ENCODE measurements at regions not wholly inside any gene's neighbourhood (a gene's known extent, or its start where the extent isn't known, plus 50 kb on each side); places are given as distances from the start of the nearest gene placed in this dataset.
"Not testable (repeated sequence)": the region's sequence is repeated elsewhere in the genome, so short reads cannot be mapped to it uniquely, and the experiment has no call there.

DNA sequence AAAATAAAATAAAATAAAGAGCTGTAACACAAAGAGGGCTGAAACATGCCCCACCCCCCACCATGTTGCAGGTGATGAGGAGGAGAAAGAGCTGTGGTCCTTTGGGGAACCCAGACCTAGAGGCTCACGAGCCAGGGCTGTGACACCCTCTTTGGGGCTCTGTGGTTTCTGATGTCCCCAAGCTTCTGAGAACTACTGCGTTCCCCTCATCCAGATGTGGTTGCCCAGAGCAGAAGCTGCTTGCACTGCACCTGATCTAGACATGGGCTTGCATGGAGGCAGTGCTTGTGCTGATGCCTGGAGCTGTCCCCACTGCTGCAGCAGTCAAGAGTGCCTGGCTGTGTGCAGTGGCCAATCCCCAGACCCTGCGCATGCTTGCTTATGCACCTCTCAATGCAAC lies 687.9 kb upstream of the ACVR2A start:
- Mint-ChIP-seq H3K4me3 (ENCODE audit: low read depth) (no peak overlapping the region), H3K4me1 (ENCODE audit: low read depth) (no peaks in the 10 kb centered on the region), H3K27ac (no peak overlapping the region), H3K36me3 (ENCODE audit: insufficient read depth) (no peaks in the 10 kb centered on the region), H3K27me3 (peaks cover 4% of the 10 kb centered on the region), H3K9me3 (ENCODE audit: low read depth) (peaks cover 3% of the 10 kb centered on the region)
- DNase-seq (ENCODE audit: low spot score, unreplicated experiment): no peak
- TF ChIP-seq, protein P1, sequence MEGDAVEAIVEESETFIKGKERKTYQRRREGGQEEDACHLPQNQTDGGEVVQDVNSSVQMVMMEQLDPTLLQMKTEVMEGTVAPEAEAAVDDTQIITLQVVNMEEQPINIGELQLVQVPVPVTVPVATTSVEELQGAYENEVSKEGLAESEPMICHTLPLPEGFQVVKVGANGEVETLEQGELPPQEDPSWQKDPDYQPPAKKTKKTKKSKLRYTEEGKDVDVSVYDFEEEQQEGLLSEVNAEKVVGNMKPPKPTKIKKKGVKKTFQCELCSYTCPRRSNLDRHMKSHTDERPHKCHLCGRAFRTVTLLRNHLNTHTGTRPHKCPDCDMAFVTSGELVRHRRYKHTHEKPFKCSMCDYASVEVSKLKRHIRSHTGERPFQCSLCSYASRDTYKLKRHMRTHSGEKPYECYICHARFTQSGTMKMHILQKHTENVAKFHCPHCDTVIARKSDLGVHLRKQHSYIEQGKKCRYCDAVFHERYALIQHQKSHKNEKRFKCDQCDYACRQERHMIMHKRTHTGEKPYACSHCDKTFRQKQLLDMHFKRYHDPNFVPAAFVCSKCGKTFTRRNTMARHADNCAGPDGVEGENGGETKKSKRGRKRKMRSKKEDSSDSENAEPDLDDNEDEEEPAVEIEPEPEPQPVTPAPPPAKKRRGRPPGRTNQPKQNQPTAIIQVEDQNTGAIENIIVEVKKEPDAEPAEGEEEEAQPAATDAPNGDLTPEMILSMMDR (IDR thresholded peaks at IDR 0.05; ENCODE audit: unreplicated experiment): no peak

DNA sequence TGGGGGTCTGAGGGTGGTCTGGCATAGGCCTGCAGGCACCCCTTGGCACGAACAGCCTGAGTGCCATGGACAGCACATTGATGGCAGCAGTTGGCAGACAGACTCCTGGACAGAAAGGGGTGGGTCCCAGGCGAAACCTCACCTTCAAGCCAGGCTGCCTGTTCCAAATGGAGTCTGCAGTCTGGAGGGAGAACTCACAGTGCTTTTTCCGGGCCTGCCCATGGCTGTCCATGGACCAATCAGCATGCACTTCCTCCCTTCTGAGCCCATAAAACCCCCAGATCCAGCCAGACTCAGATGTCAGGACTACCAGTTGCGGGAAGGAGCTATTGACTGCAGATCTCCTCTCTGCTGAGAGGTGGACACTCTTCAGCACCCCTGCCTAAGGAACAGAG lies 694.6 kb upstream of the ACVR2A start:
- no peak overlapping the region for H3K27ac Mint-ChIP-seq
- no peaks in the 10 kb centered on the region for H3K9me3 Mint-ChIP-seq (ENCODE audit: low read depth)
- no peaks in the 10 kb centered on the region for H3K27me3 Mint-ChIP-seq
- DNase-seq (ENCODE audit: low spot score, unreplicated experiment): no peak
- TF ChIP-seq, protein P1 (IDR thresholded peaks at IDR 0.05; ENCODE audit: unreplicated experiment): no peak
- no peaks in the 10 kb centered on the region for H3K4me1 Mint-ChIP-seq (ENCODE audit: low read depth)
- H3K36me3 Mint-ChIP-seq (ENCODE audit: insufficient read depth): no peaks in the 10 kb centered on the region
- H3K4me3 Mint-ChIP-seq (ENCODE audit: low read depth): no peak overlapping the region

DNA sequence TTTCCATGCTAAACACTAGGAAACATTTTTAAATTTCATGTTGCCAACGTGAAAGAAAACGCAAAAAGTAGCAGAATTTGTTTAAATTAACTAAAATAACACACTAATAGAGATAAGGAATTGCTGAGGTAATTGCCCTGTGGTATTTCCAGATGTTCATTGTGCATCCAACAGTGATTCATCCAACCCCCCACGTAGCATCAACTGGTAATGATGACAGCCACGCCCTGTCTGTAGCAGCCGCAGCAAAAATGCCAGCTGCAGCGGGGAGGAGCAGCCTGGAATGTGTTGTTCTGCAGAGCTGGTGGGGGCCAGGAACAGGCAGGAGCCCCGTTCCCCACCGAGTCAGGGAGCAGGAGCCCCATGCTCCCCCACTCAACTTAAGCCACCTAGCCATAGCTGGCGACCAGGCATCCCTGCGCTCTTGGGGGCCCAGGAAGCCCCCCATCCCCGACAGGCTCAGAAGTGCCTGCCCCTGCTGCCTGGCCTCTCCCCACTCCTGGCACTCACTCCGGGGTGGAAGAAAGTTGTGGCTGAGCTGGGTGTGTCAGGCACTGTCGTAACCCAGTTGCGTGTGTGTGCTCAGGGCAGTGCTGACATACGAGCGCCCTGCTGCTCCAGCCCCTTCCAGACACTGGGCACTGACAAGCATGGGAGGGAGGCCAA lies 695.1 kb upstream of the ACVR2A start:
- H3K4me1 Mint-ChIP-seq (ENCODE audit: low read depth): no peaks in the 10 kb centered on the region
- no peaks in the 10 kb centered on the region for H3K36me3 Mint-ChIP-seq (ENCODE audit: insufficient read depth)
- TF ChIP-seq, protein P1 (IDR thresholded peaks at IDR 0.05; ENCODE audit: unreplicated experiment): no peak
- no peak for DNase-seq (ENCODE audit: low spot score, unreplicated experiment)
- H3K27ac Mint-ChIP-seq: no peak overlapping the region
- no peaks in the 10 kb centered on the region for H3K9me3 Mint-ChIP-seq (ENCODE audit: low read depth)
- no peaks in the 10 kb centered on the region for H3K27me3 Mint-ChIP-seq
- H3K4me3 Mint-ChIP-seq (ENCODE audit: low read depth): no peak overlapping the region

DNA sequence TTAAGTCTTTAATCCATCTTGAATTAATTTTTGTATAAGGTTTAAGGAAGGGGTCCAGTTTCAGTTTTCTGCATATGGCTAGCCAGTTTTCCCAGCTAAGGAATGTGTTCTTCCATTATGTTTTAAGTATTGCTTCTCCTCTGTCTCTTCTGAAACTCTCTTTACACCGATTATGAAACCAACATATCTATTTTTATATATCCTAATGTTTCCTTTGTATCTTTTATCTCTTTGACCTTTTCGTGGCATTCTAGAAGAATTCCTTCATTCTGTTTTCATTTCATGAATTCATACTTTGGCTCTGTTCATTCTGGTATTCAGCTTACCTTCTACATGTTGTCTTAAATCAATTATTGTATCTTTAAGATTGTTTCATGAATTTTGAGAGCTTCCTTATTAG lies 697.0 kb upstream of the ACVR2A start:
- no peaks in the 10 kb centered on the region for H3K27me3 Mint-ChIP-seq
- H3K27ac Mint-ChIP-seq: no peak overlapping the region
- H3K4me3 Mint-ChIP-seq (ENCODE audit: low read depth): no peak overlapping the region
- H3K9me3 Mint-ChIP-seq (ENCODE audit: low read depth): peaks cover 4% of the 10 kb centered on the region
- no peaks in the 10 kb centered on the region for H3K36me3 Mint-ChIP-seq (ENCODE audit: insufficient read depth)
- no peaks in the 10 kb centered on the region for H3K4me1 Mint-ChIP-seq (ENCODE audit: low read depth)
- no peak for DNase-seq (ENCODE audit: low spot score, unreplicated experiment)
- TF ChIP-seq, protein P1 (IDR thresholded peaks at IDR 0.05; ENCODE audit: unreplicated experiment): no peak

DNA sequence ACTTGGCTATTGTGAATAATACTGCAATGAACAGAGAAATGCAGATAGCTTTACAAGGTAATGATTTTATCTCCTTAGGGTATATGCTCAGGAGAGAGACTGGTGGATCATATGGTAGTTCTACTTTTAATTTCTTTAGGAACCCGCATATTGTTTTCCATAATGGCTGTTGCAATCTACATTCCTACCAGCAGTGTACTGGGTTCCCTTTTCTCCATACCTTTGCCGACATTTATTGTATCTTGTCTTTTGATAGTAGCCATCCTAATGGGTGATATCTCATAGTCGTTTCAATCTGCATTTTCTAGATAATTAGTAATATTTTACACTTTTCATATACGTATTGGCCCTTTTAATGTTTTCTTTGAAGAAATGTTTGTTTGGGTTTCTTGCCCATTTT lies 702.9 kb upstream of the ACVR2A start:
- TF ChIP-seq, protein P1 (IDR thresholded peaks at IDR 0.05; ENCODE audit: unreplicated experiment): peak; percentile 26
- H3K27me3 Mint-ChIP-seq: peaks cover 11% of the 10 kb centered on the region
- DNase-seq (ENCODE audit: low spot score, unreplicated experiment): no peak
- no peak overlapping the region for H3K27ac Mint-ChIP-seq
- H3K36me3 Mint-ChIP-seq (ENCODE audit: insufficient read depth): no peaks in the 10 kb centered on the region
- no peak overlapping the region for H3K4me3 Mint-ChIP-seq (ENCODE audit: low read depth)
- peaks cover 3% of the 10 kb centered on the region for H3K4me1 Mint-ChIP-seq (ENCODE audit: low read depth)
- H3K9me3 Mint-ChIP-seq (ENCODE audit: low read depth): peaks cover 4% of the 10 kb centered on the region

DNA sequence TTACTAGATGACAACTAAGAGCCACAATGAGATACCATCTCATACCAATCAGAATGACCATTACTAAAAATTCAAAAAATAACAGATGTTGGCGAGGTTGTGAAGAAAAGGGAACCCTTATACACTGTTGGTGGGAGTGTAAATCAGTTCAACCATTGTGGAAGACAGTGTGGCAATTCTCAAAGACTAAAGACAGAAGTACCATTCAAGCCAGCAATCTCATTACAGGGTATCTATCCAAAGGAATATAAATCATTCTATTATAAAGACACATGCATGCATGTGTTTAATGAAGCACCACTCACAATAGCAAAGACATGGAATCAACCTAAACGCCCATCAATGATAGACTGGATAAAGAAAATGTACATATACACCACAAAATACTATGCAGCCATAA lies 705.1 kb upstream of the ACVR2A start:
- H3K4me3 Mint-ChIP-seq (ENCODE audit: low read depth); H3K27ac Mint-ChIP-seq; H3K4me1 Mint-ChIP-seq (ENCODE audit: low read depth); H3K36me3 Mint-ChIP-seq (ENCODE audit: insufficient read depth); DNase-seq (ENCODE audit: low spot score, unreplicated experiment); H3K9me3 Mint-ChIP-seq (ENCODE audit: low read depth): not testable (repeated sequence)
- H3K27me3 Mint-ChIP-seq: peaks cover 21% of the 10 kb centered on the region

Data from progenitor cell of endocrine pancreas (in vitro differentiated cells).